Natural killer cell treated with Interleukin-12 subunit alpha and Interleukin-12 subunit beta and Interleukin-15 and Interleukin-18, amount 100 ng/mL, for 72 hours (primary cell): ENCODE measurements at regions not wholly inside any gene's neighbourhood (a gene's known extent, or its start where the extent isn't known, plus 50 kb on each side); places are given as distances from the start of the nearest gene placed in this dataset.
A peak's percentile ranks its signal among the peaks of the same experiment; 100 is the strongest.

Experiments
- ATAC-seq, 2 donors: fragments of 150-1000 bp; cut with Tn5 transposase in 1 of 2; sonication (Bioruptor Pico), chemical (Tn5 transposase) in 1 of 2; 2 replicates each; pipeline ENCODE4 v1.10.0; 2021
- DNase-seq: peaks from one replicate; pipeline ENCODE4 v3.0.0; 2022; ENCODE audit warnings: low spot score
- H3K27ac Mint-ChIP-seq, 2 donors: 1 replicate in 1 of 2; 2 replicates in 1 of 2; pipeline ENCODE4 v1.8.0; 2022; ENCODE audit warnings: mixed read lengths in 2 of 2, mild to moderate bottlenecking in 1 of 2, moderate library complexity in 1 of 2
- H3K27me3 Mint-ChIP-seq, 2 donors: 1 replicate in 1 of 2; 2 replicates in 1 of 2; pipeline ENCODE4 v1.8.0; 2022; ENCODE audit warnings: mixed read lengths in 2 of 2
- H3K36me3 Mint-ChIP-seq: one replicate; pipeline ENCODE4 v1.8.0; 2022; ENCODE audit warnings: mixed read lengths
- H3K4me1 Mint-ChIP-seq, 2 donors: 1 replicate in 1 of 2; 2 replicates in 1 of 2; pipeline ENCODE4 v1.8.0; 2022; ENCODE audit warnings: low read depth in 2 of 2, mixed read lengths in 2 of 2, mild to moderate bottlenecking in 1 of 2
- H3K4me3 Mint-ChIP-seq: one replicate; pipeline ENCODE4 v1.8.0; 2022; ENCODE audit warnings: mixed read lengths
- H3K9me3 Mint-ChIP-seq: 2 replicates; pipeline ENCODE4 v1.8.0; 2022; ENCODE audit warnings: mixed read lengths

DNA sequence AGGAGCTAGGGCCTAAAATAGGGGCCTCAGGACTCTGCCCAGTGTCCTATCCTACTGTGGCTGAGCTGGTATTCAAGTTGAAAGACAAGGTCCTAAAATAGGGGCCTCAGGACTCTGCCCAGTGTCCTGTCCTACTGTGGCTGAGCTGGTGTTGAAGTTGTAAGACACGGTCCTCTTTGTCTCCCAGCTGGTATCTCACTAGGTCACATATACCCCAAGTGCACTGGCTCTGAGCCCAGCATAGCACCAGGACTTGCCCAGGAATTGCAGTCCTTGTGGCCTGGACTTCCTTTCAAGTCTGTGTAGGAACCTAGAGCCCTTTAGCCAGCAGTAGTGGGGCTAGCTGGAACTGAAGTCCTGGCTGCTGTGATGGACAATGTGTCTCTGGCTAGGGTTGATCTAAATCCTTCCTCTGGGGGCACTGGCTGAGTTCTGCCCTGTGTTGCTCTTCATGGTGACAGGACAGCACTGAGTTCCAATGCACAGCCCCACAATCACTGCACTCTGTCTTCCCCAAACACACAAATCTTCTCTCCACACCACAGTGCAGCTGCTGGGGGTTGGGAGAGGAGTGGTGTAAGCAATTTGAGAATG is 260.5 kb downstream of the HAPSTR1 start:
- no peaks in the 10 kb centered on the region for H3K4me1 Mint-ChIP-seq
- H3K4me3 Mint-ChIP-seq, result no peak overlapping the region
- no peak overlapping the region for H3K27ac Mint-ChIP-seq
- peaks cover 0 to 20% of the 10 kb centered on the region in 2 donors for H3K27me3 Mint-ChIP-seq
- H3K36me3 Mint-ChIP-seq, result peaks cover 14% of the 10 kb centered on the region
- DNase-seq, result no peak
- H3K9me3 Mint-ChIP-seq, result peaks cover 12% of the 10 kb centered on the region
- peak in 1 of 2 donors; percentile 33 for ATAC-seq

DNA sequence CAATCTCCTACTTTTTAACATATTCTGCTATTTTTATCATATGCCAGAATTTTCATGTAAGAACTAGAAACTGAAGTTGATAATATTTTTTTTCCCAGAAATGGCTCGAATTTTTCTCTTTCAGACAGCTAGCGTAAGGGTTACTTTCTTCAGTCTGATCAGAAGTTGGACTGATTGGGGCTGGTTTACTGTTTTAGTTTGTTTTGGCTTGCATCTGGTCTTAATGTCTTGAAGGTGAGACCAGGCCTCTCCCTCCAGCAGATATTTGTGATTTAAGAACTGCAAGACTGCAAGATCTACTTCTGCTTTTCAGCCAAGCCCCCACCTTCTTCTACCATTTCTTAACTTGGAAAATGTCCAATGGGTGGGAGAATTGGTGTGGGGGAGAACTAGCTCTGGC is 266.4 kb downstream of the HAPSTR1 start:
- DNase-seq, result no peak
- Mint-ChIP-seq H3K36me3 (peaks cover 6% of the 10 kb centered on the region), H3K4me3 (no peak overlapping the region), H3K9me3 (peaks cover 3% of the 10 kb centered on the region), H3K27ac (no peak overlapping the region), H3K4me1 (no peaks in the 10 kb centered on the region), H3K27me3 (peaks cover 2 to 9% of the 10 kb centered on the region in 2 donors)
- no peak for ATAC-seq

DNA sequence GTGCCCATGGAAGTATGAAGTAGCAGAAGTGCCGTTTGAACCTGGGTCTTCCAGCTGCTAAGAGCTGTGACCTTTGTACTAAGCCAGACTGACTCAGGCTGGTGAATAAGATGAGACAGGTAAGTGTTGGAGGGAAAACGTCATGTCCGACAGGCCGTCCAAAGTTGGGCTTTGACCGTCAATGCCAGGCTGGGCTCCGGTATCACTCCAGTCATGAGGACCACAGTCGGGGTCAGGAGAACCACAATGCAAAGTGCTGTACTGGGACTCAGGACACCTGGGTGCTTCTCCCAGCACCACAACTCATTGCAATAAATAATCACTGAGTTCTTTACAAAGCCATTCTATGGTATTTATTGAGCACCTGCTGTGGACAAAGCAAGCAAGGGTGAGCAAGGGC is 268.6 kb downstream of the HAPSTR1 start:
- no peak for DNase-seq
- no peak for ATAC-seq
- Mint-ChIP-seq H3K27ac (no peak overlapping the region), H3K9me3 (peaks cover 3% of the 10 kb centered on the region), H3K36me3 (peaks cover 6% of the 10 kb centered on the region), H3K4me1 (no peaks in the 10 kb centered on the region), H3K4me3 (no peak overlapping the region), H3K27me3 (peaks cover 2 to 9% of the 10 kb centered on the region in 2 donors)

DNA sequence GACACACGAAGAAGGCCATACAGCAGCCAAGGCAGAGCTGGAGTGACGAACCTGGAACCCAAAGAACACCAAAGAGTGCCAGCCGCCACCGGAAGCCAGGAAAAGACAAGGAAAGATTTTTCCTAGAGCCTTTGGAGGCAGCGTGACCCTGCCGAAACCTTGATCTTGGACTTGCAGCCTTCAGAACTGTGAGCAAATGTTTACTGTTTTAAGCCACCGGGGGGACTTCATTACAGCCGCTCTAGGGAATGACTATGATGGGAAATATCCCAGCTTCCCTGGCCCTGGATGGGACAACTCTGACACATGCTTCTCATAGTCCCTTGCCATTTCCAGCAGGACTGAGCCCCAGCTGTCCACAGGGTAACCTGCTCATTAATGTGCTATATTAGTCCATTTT is 270.6 kb downstream of the HAPSTR1 start:
- Mint-ChIP-seq H3K27ac (no peak overlapping the region), H3K36me3 (peaks cover 5% of the 10 kb centered on the region), H3K4me1 (no peaks in the 10 kb centered on the region), H3K27me3 (peaks cover 0 to 2% of the 10 kb centered on the region in 2 donors), H3K4me3 (no peak overlapping the region), H3K9me3 (peaks cover 3% of the 10 kb centered on the region)
- DNase-seq, result no peak
- ATAC-seq, result no peak

DNA sequence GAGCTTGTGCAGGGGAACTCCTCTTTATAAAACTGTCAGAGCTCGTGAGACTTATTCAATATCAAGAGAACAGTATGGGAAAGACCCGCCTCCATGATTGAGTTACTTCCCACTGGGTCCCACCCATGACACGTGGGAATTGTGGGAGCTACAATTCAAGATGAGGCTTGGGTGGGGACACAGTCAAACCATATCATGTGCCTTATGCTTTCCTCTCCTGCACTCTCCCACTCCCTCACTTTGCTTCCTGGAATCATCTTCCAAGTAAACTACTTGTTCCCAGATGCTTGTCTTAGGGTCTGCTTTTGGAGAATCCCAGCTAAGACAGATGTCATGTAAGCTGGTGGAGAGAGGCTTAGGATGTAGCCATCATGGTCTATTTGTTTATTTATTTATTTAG is 271.2 kb downstream of the HAPSTR1 start:
- Mint-ChIP-seq H3K4me1 (no peaks in the 10 kb centered on the region), H3K27me3 (peaks cover 0 to 2% of the 10 kb centered on the region in 2 donors), H3K4me3 (no peak overlapping the region), H3K27ac (no peak overlapping the region), H3K36me3 (no peaks in the 10 kb centered on the region), H3K9me3 (peaks cover 3% of the 10 kb centered on the region)
- DNase-seq, result no peak
- no peak for ATAC-seq

GRCh38 chr16:9363520-9363919 is 272.1 kb downstream of the HAPSTR1 start:
- Mint-ChIP-seq H3K27me3 (peaks cover 0 to 2% of the 10 kb centered on the region in 2 donors), H3K9me3 (peaks cover 3% of the 10 kb centered on the region), H3K27ac (no peak overlapping the region), H3K4me3 (no peak overlapping the region), H3K4me1 (no peaks in the 10 kb centered on the region), H3K36me3 (no peaks in the 10 kb centered on the region)
- DNase-seq, result no peak
- no peak for ATAC-seq

DNA sequence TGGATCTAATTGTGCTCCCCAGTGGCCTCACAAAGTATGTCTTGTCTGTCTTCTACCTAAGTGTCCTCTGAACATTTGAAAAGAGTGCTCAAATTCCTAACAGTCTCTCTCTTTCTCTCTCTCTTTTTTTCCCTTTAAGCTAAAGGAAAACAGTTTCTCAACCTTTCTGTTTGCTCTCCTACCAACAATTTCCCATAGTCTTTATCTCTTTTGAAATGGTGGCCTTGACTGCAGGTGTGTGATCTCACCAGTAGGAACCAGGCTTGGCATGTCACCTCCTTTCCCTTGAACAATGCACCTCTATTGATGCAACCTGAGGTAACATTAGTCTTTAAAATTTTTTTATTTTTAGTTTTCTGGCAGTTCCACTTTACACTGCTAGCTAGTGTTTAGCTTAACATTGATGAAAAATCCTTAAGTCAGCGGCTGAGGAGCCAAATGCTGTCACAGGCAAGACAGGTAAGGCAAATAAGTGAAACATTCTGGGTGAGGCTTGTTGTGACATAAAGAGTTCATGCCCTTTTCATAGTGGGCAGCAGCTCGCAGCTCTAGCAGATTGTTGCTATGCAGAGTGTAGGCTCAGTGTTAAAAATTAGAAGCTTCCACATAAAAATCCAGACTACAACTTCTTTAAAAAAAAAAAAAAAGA is 273.4 kb downstream of the HAPSTR1 start:
- Mint-ChIP-seq H3K27me3 (no peaks in the 10 kb centered on the region), H3K36me3 (no peaks in the 10 kb centered on the region), H3K9me3 (no peaks in the 10 kb centered on the region), H3K4me1 (no peaks in the 10 kb centered on the region), H3K4me3 (no peak overlapping the region), H3K27ac (no peak overlapping the region)
- ATAC-seq (no peak), DNase-seq (no peak)

DNA sequence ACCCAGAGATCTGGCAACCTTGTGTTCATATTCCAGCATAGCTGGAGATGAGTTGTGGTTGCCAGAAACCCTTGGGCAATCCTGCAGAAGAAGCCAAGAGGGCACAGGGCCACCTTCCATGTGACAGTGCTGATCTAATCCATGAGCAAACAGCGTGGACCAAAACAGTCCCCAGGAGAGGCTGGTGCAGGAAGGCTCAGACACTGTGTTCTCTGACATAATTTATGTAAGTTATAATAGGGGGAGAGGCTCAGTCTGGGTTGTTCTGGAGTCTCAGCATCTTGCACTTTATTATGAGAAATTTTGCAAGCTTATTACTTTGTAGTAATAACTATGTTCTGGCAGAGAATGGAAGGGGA is 273.9 kb downstream of the HAPSTR1 start:
- DNase-seq (no peak), ATAC-seq (no peak)
- Mint-ChIP-seq H3K4me3 (no peak overlapping the region), H3K9me3 (no peaks in the 10 kb centered on the region), H3K27me3 (peaks cover 0 to 2% of the 10 kb centered on the region in 2 donors), H3K4me1 (no peaks in the 10 kb centered on the region), H3K27ac (no peak overlapping the region), H3K36me3 (no peaks in the 10 kb centered on the region)

GRCh38 chr16:9366048-9366969 is 274.9 kb downstream of the HAPSTR1 start:
- no peak for DNase-seq
- Mint-ChIP-seq H3K27me3 (peaks cover 0 to 4% of the 10 kb centered on the region in 2 donors), H3K4me1 (no peaks in the 10 kb centered on the region), H3K27ac (no peak overlapping the region), H3K9me3 (no peaks in the 10 kb centered on the region), H3K4me3 (no peak overlapping the region), H3K36me3 (no peaks in the 10 kb centered on the region)
- ATAC-seq, result no peak

DNA sequence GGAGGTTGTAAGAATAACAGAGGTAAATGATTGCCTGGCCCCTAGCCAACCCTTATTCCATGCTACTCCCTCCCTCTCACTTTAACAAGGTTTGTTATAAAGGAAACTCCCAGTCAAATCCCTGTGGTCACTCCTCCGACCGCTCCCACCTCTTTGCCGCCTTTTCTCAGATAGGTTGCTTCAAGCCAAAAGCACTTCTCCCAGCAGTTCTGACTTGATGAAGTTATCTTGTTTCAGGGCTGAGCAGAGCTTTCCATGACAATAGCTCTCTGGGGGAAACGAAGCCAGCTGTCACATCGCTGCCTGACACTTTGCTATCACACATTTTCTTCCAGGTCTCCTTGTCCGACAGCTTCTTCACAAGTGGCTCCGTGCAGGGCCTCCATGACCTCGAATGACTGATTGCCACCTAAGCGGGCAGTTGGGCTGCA is 278.6 kb downstream of the HAPSTR1 start:
- Mint-ChIP-seq H3K4me3 (no peak overlapping the region), H3K27me3 (peaks cover 0 to 4% of the 10 kb centered on the region in 2 donors), H3K36me3 (no peaks in the 10 kb centered on the region), H3K9me3 (no peaks in the 10 kb centered on the region), H3K4me1 (no peaks in the 10 kb centered on the region), H3K27ac (no peak overlapping the region)
- ATAC-seq, result no peak
- no peak for DNase-seq

- H3K4me1 Mint-ChIP-seq, result no peaks in the 10 kb centered on the region
- H3K4me3 Mint-ChIP-seq, result no peak overlapping the region
- no peak for DNase-seq
- H3K27ac Mint-ChIP-seq, result no peak overlapping the region
- H3K36me3 Mint-ChIP-seq, result no peaks in the 10 kb centered on the region
- ATAC-seq, result no peak
- no peaks in the 10 kb centered on the region for H3K9me3 Mint-ChIP-seq
- H3K27me3 Mint-ChIP-seq, result peaks cover 1 to 5% of the 10 kb centered on the region in 2 donors
These were observed 280.4 kb downstream of the HAPSTR1 start for GRCh38 chr16:9371713-9372448.

- H3K27ac Mint-ChIP-seq, result no peak overlapping the region
- H3K4me1 Mint-ChIP-seq, result no peaks in the 10 kb centered on the region
- H3K36me3 Mint-ChIP-seq, result no peaks in the 10 kb centered on the region
- peaks cover 10% of the 10 kb centered on the region in 2 donors for H3K27me3 Mint-ChIP-seq
- H3K4me3 Mint-ChIP-seq, result no peak overlapping the region
- DNase-seq (no peak), ATAC-seq (no peak)
- no peaks in the 10 kb centered on the region for H3K9me3 Mint-ChIP-seq
These were observed 281.8 kb downstream of the HAPSTR1 start for GRCh38 chr16:9372934-9373890.

DNA sequence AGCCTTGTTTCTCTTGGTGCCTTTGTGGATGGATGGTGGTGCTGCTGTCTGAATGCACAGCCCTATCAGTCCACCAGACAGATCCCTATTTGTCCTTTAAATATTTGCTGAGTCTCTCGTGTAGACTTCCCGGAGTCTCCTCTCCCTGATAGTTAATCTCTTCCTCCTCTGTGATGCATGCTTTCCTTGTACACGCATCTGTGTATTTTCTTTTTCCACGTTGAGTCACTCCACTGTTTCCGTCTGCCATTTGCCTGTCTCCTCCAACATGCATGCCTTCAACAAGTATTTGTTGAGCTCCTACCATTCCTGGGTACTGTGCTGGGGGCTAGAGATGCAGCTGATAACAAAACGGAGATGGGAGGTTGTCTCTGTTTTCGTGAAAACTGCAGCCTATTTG is 282.6 kb downstream of the HAPSTR1 start:
- H3K4me1 Mint-ChIP-seq, result no peaks in the 10 kb centered on the region
- ATAC-seq, result no peak
- no peaks in the 10 kb centered on the region for H3K36me3 Mint-ChIP-seq
- no peaks in the 10 kb centered on the region for H3K9me3 Mint-ChIP-seq
- H3K4me3 Mint-ChIP-seq, result no peak overlapping the region
- peaks cover 10 to 13% of the 10 kb centered on the region in 2 donors for H3K27me3 Mint-ChIP-seq
- no peak for DNase-seq
- no peak overlapping the region for H3K27ac Mint-ChIP-seq
